IMR-90 (cell line): ENCODE measurements at regions not wholly inside any gene's neighbourhood (a gene's known extent, or its start where the extent isn't known, plus 50 kb on each side); places are given as distances from the start of the nearest gene placed in this dataset.

Source experiments
- ATAC-seq: fragments of 200-7000 bp; cut with Tn5 transposase; 2 replicates; pipeline ENCODE4 v1.9.1; 2020; ENCODE audit warnings: low read depth, mild to moderate bottlenecking, moderate library complexity
- BruUV-seq: library from RNA; stranded (reverse); fragments of 400-500 nt; replicated peaks from 2 replicates; lab custom pipeline; 2021; lab: Mats Ljungman, UMichigan
- CTCF ChIA-PET: fragments of 300-600 bp; formaldehyde crosslinking; extraction: SDS; loops from one replicate; lab custom pipeline; 2021; ENCODE audit warnings: antibody characterized with exemption; lab: Yijun Ruan, JAX
- POLR2A ChIA-PET: fragments of 300-600 bp; sonication (Branson Sonifier 250); formaldehyde crosslinking; loops from one replicate; lab custom pipeline; 2022; ENCODE audit warnings: antibody characterized with exemption; ENCODE audit not compliant: unreplicated experiment; lab: Charles Lee
- DNase-seq: peaks from one replicate; pipeline ENCODE4 v3.0.0; 2013
- H2AFZ ChIP-seq: replicated peaks from 2 replicates; pipeline ENCODE3; 2013; ENCODE audit warnings: low read length, mild to moderate bottlenecking; ENCODE audit not compliant: poor library complexity
- H2AK5ac ChIP-seq: 2 replicates; pipeline ENCODE4 v1.6.1; 2013; ENCODE audit warnings: low read depth, low read length, inconsistent platforms
- H2AK9ac ChIP-seq: replicated peaks from 2 replicates; pipeline ENCODE3; 2013; ENCODE audit warnings: mild to moderate bottlenecking, low read depth, low read length, moderate library complexity; ENCODE audit not compliant: poor library complexity
- H2BK120ac ChIP-seq: 2 replicates; pipeline ENCODE4 v1.6.1; 2013; ENCODE audit warnings: low read depth, low read length, inconsistent platforms
- H2BK15ac ChIP-seq: 3 replicates; pipeline ENCODE4 v1.6.1; 2013; ENCODE audit warnings: low read depth, low read length, inconsistent platforms
- H2BK20ac ChIP-seq: 2 replicates; pipeline ENCODE4 v1.6.1; 2013; ENCODE audit warnings: low read depth, mild to moderate bottlenecking, inconsistent platforms, low read length, moderate library complexity
- H2BK5ac ChIP-seq: 2 replicates; pipeline ENCODE4 v1.6.1; 2013; ENCODE audit warnings: mild to moderate bottlenecking, low read depth, low read length, inconsistent platforms; ENCODE audit not compliant: poor library complexity, severe bottlenecking
- H3K14ac ChIP-seq: replicated peaks from 2 replicates; pipeline ENCODE4 v1.6.1; 2013; ENCODE audit warnings: low read depth, low read length, inconsistent platforms
- H3K18ac ChIP-seq: 2 replicates; pipeline ENCODE4 v1.6.1; 2013; ENCODE audit warnings: low read depth, low read length, control low read depth
- H3K23ac ChIP-seq: 2 replicates; pipeline ENCODE4 v1.6.1; 2013; ENCODE audit warnings: low read depth, low read length, inconsistent platforms
- H3K27ac ChIP-seq: 2 replicates; pipeline ENCODE4 v1.5.1; 2013; ENCODE audit warnings: mild to moderate bottlenecking, control low read depth, low read length; ENCODE audit not compliant: insufficient read depth
- H3K27me3 ChIP-seq: 2 replicates; pipeline ENCODE4 v1.6.1; 2013; ENCODE audit warnings: low read length; ENCODE audit not compliant: control insufficient read depth, insufficient read depth
- H3K36me3 ChIP-seq: 2 replicates; pipeline ENCODE4 v1.6.1; 2013; ENCODE audit warnings: low read length, mixed read lengths; ENCODE audit not compliant: control insufficient read depth, insufficient read depth
- H3K4ac ChIP-seq: 2 replicates; pipeline ENCODE4 v1.6.1; 2013; ENCODE audit warnings: low read depth, low read length, inconsistent platforms
- H3K4me1 ChIP-seq: 2 replicates; pipeline ENCODE4 v1.6.1; 2013; ENCODE audit warnings: low read length, mixed read lengths; ENCODE audit not compliant: control insufficient read depth, insufficient read depth
- H3K4me2 ChIP-seq: 2 replicates; pipeline ENCODE4 v1.6.1; 2013; ENCODE audit warnings: low read depth, mild to moderate bottlenecking, control low read depth, low read length, moderate library complexity
- H3K4me3 ChIP-seq: 2 replicates; pipeline ENCODE4 v1.5.1; 2013; ENCODE audit warnings: low read depth, mild to moderate bottlenecking, control low read depth, low read length, moderate library complexity; ENCODE audit not compliant: insufficient read depth
- H3K56ac ChIP-seq: 2 replicates; pipeline ENCODE4 v1.6.1; 2013; ENCODE audit warnings: low read length, inconsistent platforms; ENCODE audit not compliant: insufficient read depth; ENCODE audit errors: extremely low read depth
- H3K79me1 ChIP-seq, 2 experiments: 2 replicates each; pipeline ENCODE4 v1.6.1; 2013; ENCODE audit warnings: low read length in 2 of 2, inconsistent platforms in 1 of 2, low read depth in 1 of 2
- H3K9ac ChIP-seq: 2 replicates; pipeline ENCODE4 v1.6.1; 2013; ENCODE audit warnings: low read depth, low read length, control low read depth
- H3K9me1 ChIP-seq: 2 replicates; pipeline ENCODE4 v1.6.1; 2013; ENCODE audit warnings: low read length, inconsistent platforms; ENCODE audit not compliant: insufficient read depth
- H3K9me3 ChIP-seq: 2 replicates; pipeline ENCODE4 v1.6.1; 2013; ENCODE audit warnings: low read length; ENCODE audit not compliant: control insufficient read depth, insufficient read depth
- H4K20me1 ChIP-seq: 2 replicates; pipeline ENCODE4 v1.6.1; 2013; ENCODE audit warnings: low read length, inconsistent platforms; ENCODE audit not compliant: insufficient read depth
- H4K5ac ChIP-seq: 2 replicates; pipeline ENCODE4 v1.6.1; 2013; ENCODE audit warnings: mild to moderate bottlenecking, low read depth, low read length, control low read depth
- H4K8ac ChIP-seq, 2 experiments: 2 replicates each; pipeline ENCODE4 v1.6.1; 2013; ENCODE audit warnings: low read depth in 2 of 2, low read length in 2 of 2, control low read depth in 1 of 2, inconsistent platforms in 1 of 2
- H4K91ac ChIP-seq: 2 replicates; pipeline ENCODE4 v1.6.1; 2013; ENCODE audit warnings: low read depth, low read length, inconsistent platforms; ENCODE audit not compliant: insufficient read depth
- MAZ ChIP-seq: IDR thresholded peaks from 2 replicates; pipeline ENCODE4 v1.6.1; 2012; ENCODE audit warnings: low read depth, mild to moderate bottlenecking, low read length, improper control_type of control experiment, moderate library complexity, borderline replicate concordance
- RAD21 ChIP-seq: IDR thresholded peaks from 2 replicates; pipeline ENCODE4 v1.6.1; 2012; ENCODE audit warnings: low read length, improper control_type of control experiment
- WGBS, 2 experiments: methylation state at CpG; one replicate each; pipeline versions ENCODE4 v1.1.5 to v1.1.7; 2013; ENCODE audit warnings: missing lambda C conversion rate in 2 of 2; ENCODE audit not compliant: insufficient read length in 1 of 2; ENCODE audit errors: extremely low coverage in 2 of 2; 5-methylcytosine and 5-hydroxymethylcytosine counted together
- dilution Hi-C: fragments of 300-500 bp; cut with HindIII; formaldehyde crosslinking; loops from one replicate; pipeline ENCODE4 v1.14.3; 2018; ENCODE audit warnings: low sequenced_read_pairs; ENCODE audit not compliant: unreplicated experiment
- in situ Hi-C: fragments of 300-500 bp; cut with MboI; formaldehyde crosslinking; loops from 3 replicates; pipeline ENCODE4 v1.14.3; 2019; ENCODE audit warnings: low sequenced_read_pairs, inconsistent platforms, mixed read lengths
- intact Hi-C: fragments of 100-400 bp; cut with micrococcal nuclease; formaldehyde crosslinking; loops from 2 replicates; pipeline ENCODE4 v1.10.0; 2022
- TF ChIP-seq, protein P1 (sequence below): fragments of 150-350 bp; IDR thresholded peaks from 2 replicates; pipeline ENCODE4 v1.6.1; 2016; ENCODE audit warnings: low read depth, mild to moderate bottlenecking, low read length, moderate library complexity, borderline replicate concordance

DNA sequence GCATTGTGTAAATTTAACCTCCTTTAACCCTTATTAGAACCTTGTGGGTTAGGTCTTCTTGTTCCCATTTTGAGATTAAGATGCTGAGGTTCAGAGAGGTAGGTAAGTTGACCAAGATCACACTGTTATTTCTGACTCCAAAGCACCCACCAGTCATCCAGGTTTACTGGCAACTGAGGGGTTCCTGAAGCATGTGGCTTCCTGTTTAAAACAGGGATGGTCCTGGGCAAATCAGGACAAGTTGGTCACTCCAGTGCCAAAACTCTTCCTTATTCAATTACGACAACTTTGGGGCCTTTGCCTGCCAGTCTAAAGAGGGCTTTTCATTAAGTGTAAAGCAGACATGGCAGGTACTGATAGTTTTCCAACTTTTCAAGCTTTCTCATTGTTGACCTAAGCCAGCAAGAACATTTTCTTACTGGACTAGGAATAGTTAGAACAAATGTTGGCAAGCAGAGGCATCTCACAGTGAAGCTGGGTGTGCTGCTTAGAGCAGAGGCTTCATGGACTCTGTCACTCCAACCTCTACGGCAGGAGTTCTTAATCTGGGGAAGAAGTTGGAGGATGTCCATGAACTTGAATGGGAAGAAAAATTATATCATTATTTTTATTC, 149.4 kb upstream of the ADAMTS9 start:
- no peaks in the 10 kb centered on the region for H3K4me1 ChIP-seq
- no peak overlapping the region; the same call in 1 of the 2 replicates for H3K18ac ChIP-seq
- TF ChIP-seq MAZ (no peak), RAD21 (no peak)
- TF ChIP-seq, protein P1, sequence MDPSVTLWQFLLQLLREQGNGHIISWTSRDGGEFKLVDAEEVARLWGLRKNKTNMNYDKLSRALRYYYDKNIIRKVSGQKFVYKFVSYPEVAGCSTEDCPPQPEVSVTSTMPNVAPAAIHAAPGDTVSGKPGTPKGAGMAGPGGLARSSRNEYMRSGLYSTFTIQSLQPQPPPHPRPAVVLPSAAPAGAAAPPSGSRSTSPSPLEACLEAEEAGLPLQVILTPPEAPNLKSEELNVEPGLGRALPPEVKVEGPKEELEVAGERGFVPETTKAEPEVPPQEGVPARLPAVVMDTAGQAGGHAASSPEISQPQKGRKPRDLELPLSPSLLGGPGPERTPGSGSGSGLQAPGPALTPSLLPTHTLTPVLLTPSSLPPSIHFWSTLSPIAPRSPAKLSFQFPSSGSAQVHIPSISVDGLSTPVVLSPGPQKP, result no peak
- dilution Hi-C loops, result no loop called here
- DNase-seq (no peak), ATAC-seq (no peak)
- H4K91ac ChIP-seq, result no peak overlapping the region
- H3K56ac ChIP-seq, result no peak overlapping the region
- H4K5ac ChIP-seq, result no peak overlapping the region
- no peak overlapping the region for H3K4me2 ChIP-seq
- H3K27ac ChIP-seq, result no peak overlapping the region
- H2AFZ ChIP-seq, result no peak overlapping the region
- H3K27me3 ChIP-seq, result no peaks in the 10 kb centered on the region
- H2BK120ac ChIP-seq, result no peak overlapping the region
- H3K23ac ChIP-seq, result no peak overlapping the region
- in situ Hi-C loops, result no loop called here
- no peak overlapping the region for H2BK20ac ChIP-seq
- no peak overlapping the region for H3K14ac ChIP-seq
- no CpG with 5 or more reads among the region's 2 CpGs for WGBS, 2 experiments
- H3K9me1 ChIP-seq, result no peaks in the 10 kb centered on the region
- no peak overlapping the region for H2BK15ac ChIP-seq
- no peak overlapping the region for H2AK9ac ChIP-seq
- H2AK5ac ChIP-seq, result no peak overlapping the region
- no peak overlapping the region for H3K9ac ChIP-seq
- no peak overlapping the region for H3K4ac ChIP-seq
- ChIA-PET CTCF (no interaction called here), POLR2A (no interaction called here)
- H3K79me1 ChIP-seq, result no peaks in the 10 kb centered on the region
- no peak overlapping the region for H4K8ac ChIP-seq
- no peak overlapping the region for H2BK5ac ChIP-seq
- H3K9me3 ChIP-seq, result no peaks in the 10 kb centered on the region
- H4K20me1 ChIP-seq, result no peaks in the 10 kb centered on the region
- BruUV-seq, result no TSS peak
- intact Hi-C loops, result no loop called here
- H3K4me3 ChIP-seq, result no peak overlapping the region
- H3K36me3 ChIP-seq, result no peaks in the 10 kb centered on the region
